ENCODE measurements at regions not wholly inside any gene's neighbourhood (a gene's known extent, or its start where the extent isn't known, plus 50 kb on each side); places are given as distances from the start of the nearest gene placed in this dataset.

GRCh38 chr1:116824631-116825206 is 70.5 kb downstream of the CD2 start:
- ChIA-PET CTCF (ENCODE audit: unreplicated experiment) (no interaction called here), POLR2A (no interaction called here)
- no peak overlapping the region for H3K27ac ChIP-seq (ENCODE audit: low read depth, low read length, poor library complexity, severe bottlenecking)
- H2AFZ ChIP-seq (ENCODE audit: low read length), result no peak overlapping the region
- no peaks in the 10 kb centered on the region for H3K9me2 ChIP-seq (ENCODE audit: insufficient read depth, low read length)
- DNase-seq (ENCODE audit: low spot score), result no peak
- no peaks in the 10 kb centered on the region for H4K20me1 ChIP-seq (ENCODE audit: insufficient read depth, low read length)
- no TSS peak for BruUV-seq (replicated peaks)
- H3K36me3 ChIP-seq (ENCODE audit: insufficient read depth, low read length), result no peaks in the 10 kb centered on the region
- no peaks in the 10 kb centered on the region for H3K79me2 ChIP-seq (ENCODE audit: insufficient read depth, low read depth, low read length)
- no peaks in the 10 kb centered on the region for H3K4me1 ChIP-seq (ENCODE audit: insufficient read depth, low read length, poor library complexity, severe bottlenecking)
- no peaks in the 10 kb centered on the region for H3K9me3 ChIP-seq (ENCODE audit: low read length)
- no peak overlapping the region for H3K4me2 ChIP-seq (ENCODE audit: low read length)
- no peak overlapping the region for H3K4me3 ChIP-seq (ENCODE audit: low read depth, low read length, poor library complexity, severe bottlenecking)
- TF ChIP-seq EZH2phosphoT487 (IDR thresholded peaks at IDR 0.05; ENCODE audit: borderline replicate concordance, low read depth, low read length), result no peak
- TF ChIP-seq, protein P1, sequence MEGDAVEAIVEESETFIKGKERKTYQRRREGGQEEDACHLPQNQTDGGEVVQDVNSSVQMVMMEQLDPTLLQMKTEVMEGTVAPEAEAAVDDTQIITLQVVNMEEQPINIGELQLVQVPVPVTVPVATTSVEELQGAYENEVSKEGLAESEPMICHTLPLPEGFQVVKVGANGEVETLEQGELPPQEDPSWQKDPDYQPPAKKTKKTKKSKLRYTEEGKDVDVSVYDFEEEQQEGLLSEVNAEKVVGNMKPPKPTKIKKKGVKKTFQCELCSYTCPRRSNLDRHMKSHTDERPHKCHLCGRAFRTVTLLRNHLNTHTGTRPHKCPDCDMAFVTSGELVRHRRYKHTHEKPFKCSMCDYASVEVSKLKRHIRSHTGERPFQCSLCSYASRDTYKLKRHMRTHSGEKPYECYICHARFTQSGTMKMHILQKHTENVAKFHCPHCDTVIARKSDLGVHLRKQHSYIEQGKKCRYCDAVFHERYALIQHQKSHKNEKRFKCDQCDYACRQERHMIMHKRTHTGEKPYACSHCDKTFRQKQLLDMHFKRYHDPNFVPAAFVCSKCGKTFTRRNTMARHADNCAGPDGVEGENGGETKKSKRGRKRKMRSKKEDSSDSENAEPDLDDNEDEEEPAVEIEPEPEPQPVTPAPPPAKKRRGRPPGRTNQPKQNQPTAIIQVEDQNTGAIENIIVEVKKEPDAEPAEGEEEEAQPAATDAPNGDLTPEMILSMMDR (conservative IDR thresholded peaks at IDR 0.05; ENCODE audit: low read length), result no peak
- intact Hi-C loops (cut with micrococcal nuclease; ENCODE audit: unreplicated experiment), result no loop called here

DNA sequence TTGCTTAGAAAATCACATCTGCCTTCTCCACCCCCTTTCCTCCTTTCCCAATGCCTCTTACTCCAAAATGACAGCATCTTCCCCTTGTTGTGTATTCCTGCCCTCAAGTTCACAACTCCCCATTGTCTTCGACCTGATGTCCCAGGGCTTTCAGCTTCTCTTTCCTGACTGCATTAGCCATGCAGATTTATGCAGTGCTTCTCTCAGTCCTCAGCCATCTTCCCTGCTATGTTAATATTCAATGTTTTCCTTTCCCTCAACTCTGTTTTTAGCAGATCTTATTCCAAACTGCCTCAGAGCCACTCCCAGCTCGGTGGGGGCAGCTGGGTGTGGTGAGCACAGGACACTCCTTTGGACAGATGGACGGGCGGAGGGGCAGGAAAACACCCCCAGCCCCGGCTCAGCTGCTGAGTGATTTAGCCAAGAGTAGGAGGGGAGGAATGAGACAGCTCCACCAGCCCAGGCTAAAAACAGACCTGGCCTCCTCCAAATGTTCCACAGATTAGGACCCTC is 71.0 kb downstream of the CD2 start:
- no peak overlapping the region for H3K4me2 ChIP-seq (ENCODE audit: low read length)
- H3K4me1 ChIP-seq (ENCODE audit: insufficient read depth, low read length, poor library complexity, severe bottlenecking), result no peaks in the 10 kb centered on the region
- no peak overlapping the region for H3K27ac ChIP-seq (ENCODE audit: low read depth, low read length, poor library complexity, severe bottlenecking)
- no peak overlapping the region for H3K4me3 ChIP-seq (ENCODE audit: low read depth, low read length, poor library complexity, severe bottlenecking)
- no peak for DNase-seq (ENCODE audit: low spot score)
- TF ChIP-seq, protein P1 (conservative IDR thresholded peaks at IDR 0.05; ENCODE audit: low read length), result no peak
- TF ChIP-seq EZH2phosphoT487 (IDR thresholded peaks at IDR 0.05; ENCODE audit: borderline replicate concordance, low read depth, low read length), result no peak
- CTCF ChIA-PET (ENCODE audit: unreplicated experiment), result no interaction called here
- POLR2A ChIA-PET, result no interaction called here
- no peak overlapping the region for H2AFZ ChIP-seq (ENCODE audit: low read length)
- H3K36me3 ChIP-seq (ENCODE audit: insufficient read depth, low read length), result no peaks in the 10 kb centered on the region
- H3K9me2 ChIP-seq (ENCODE audit: insufficient read depth, low read length), result no peaks in the 10 kb centered on the region
- H3K9me3 ChIP-seq (ENCODE audit: low read length), result no peaks in the 10 kb centered on the region
- H4K20me1 ChIP-seq (ENCODE audit: insufficient read depth, low read length), result no peaks in the 10 kb centered on the region
- BruUV-seq (replicated peaks), result no TSS peak
- intact Hi-C loops (cut with micrococcal nuclease; ENCODE audit: unreplicated experiment), result no loop called here
- H3K79me2 ChIP-seq (ENCODE audit: insufficient read depth, low read depth, low read length), result no peaks in the 10 kb centered on the region

- H3K79me2 ChIP-seq (ENCODE audit: insufficient read depth, low read depth, low read length), result no peaks in the 10 kb centered on the region
- no peak overlapping the region for H3K27ac ChIP-seq (ENCODE audit: low read depth, low read length, poor library complexity, severe bottlenecking)
- no peak for TF ChIP-seq EZH2phosphoT487 (IDR thresholded peaks at IDR 0.05; ENCODE audit: borderline replicate concordance, low read depth, low read length)
- TF ChIP-seq, protein P1 (conservative IDR thresholded peaks at IDR 0.05; ENCODE audit: low read length), result no peak
- H4K20me1 ChIP-seq (ENCODE audit: insufficient read depth, low read length), result no peaks in the 10 kb centered on the region
- H3K9me3 ChIP-seq (ENCODE audit: low read length), result no peaks in the 10 kb centered on the region
- H3K36me3 ChIP-seq (ENCODE audit: insufficient read depth, low read length), result no peaks in the 10 kb centered on the region
- POLR2A ChIA-PET, result no interaction called here
- no peaks in the 10 kb centered on the region for H3K4me1 ChIP-seq (ENCODE audit: insufficient read depth, low read length, poor library complexity, severe bottlenecking)
- BruUV-seq (replicated peaks), result no TSS peak
- H2AFZ ChIP-seq (ENCODE audit: low read length), result no peak overlapping the region
- H3K4me2 ChIP-seq (ENCODE audit: low read length), result no peak overlapping the region
- CTCF ChIA-PET (ENCODE audit: unreplicated experiment), result no interaction called here
- intact Hi-C loops (cut with micrococcal nuclease; ENCODE audit: unreplicated experiment), result no loop called here
- H3K9me2 ChIP-seq (ENCODE audit: insufficient read depth, low read length), result no peaks in the 10 kb centered on the region
- DNase-seq (ENCODE audit: low spot score), result no peak
- H3K4me3 ChIP-seq (ENCODE audit: low read depth, low read length, poor library complexity, severe bottlenecking), result no peak overlapping the region
Measured at GRCh38 chr1:116825720-116826438, 71.6 kb downstream of the CD2 start.
